ENCODE measurements at regions not wholly inside any gene's neighbourhood (a gene's known extent, or its start where the extent isn't known, plus 50 kb on each side); places are given as distances from the start of the nearest gene placed in this dataset.
"Not testable (repeated sequence)": the region's sequence is repeated elsewhere in the genome, so short reads cannot be mapped to it uniquely, and the experiment has no call there.

- Histone ChIP-seq H3K36me3 (no peaks in the 10 kb centered on the region), H3K9me3 (peaks cover 7% of the 10 kb centered on the region), H3K27me3 (replicated peaks; ENCODE audit: insufficient read depth) (no peaks in the 10 kb centered on the region), H3K27ac (no peak overlapping the region), H3K4me3 (no peak overlapping the region), H3K4me1 (ENCODE audit: control insufficient read depth in 1 of 2, low read depth in 2 of 2) (no peaks in the 10 kb centered on the region)
- ATAC-seq (ENCODE audit: insufficient number of reproducible peaks, low FRiP score, low read depth) (no peak), DNase-seq (ENCODE audit: low spot score) (no peak)
- no peak for TF ChIP-seq CTCF (IDR thresholded peaks at IDR 0.05)
Measured at GRCh38 chr15:69869881-69870505, 227.7 kb downstream of the TLE3 start.

GRCh38 chr15:69871511-69872134, 226.1 kb downstream of the TLE3 start:
- ATAC-seq (ENCODE audit: insufficient number of reproducible peaks, low FRiP score, low read depth) (no peak), DNase-seq (ENCODE audit: low spot score) (no peak)
- H3K9me3 ChIP-seq, result peaks cover 7% of the 10 kb centered on the region
- H3K36me3 ChIP-seq, result no peaks in the 10 kb centered on the region
- no peak overlapping the region for H3K4me3 ChIP-seq
- no peak overlapping the region for H3K27ac ChIP-seq
- no peaks in the 10 kb centered on the region for H3K4me1 ChIP-seq (ENCODE audit: control insufficient read depth in 1 of 2, low read depth in 2 of 2)
- no peaks in the 10 kb centered on the region for H3K27me3 ChIP-seq (replicated peaks; ENCODE audit: insufficient read depth)
- no peak for TF ChIP-seq CTCF (IDR thresholded peaks at IDR 0.05)

- Histone ChIP-seq H3K36me3 (no peaks in the 10 kb centered on the region), H3K27me3 (replicated peaks; ENCODE audit: insufficient read depth) (no peaks in the 10 kb centered on the region), H3K27ac (no peak overlapping the region), H3K9me3 (peaks cover 7% of the 10 kb centered on the region), H3K4me3 (no peak overlapping the region), H3K4me1 (ENCODE audit: control insufficient read depth in 1 of 2, low read depth in 2 of 2) (no peaks in the 10 kb centered on the region)
- DNase-seq (ENCODE audit: low spot score) (no peak), ATAC-seq (ENCODE audit: insufficient number of reproducible peaks, low FRiP score, low read depth) (no peak)
- TF ChIP-seq CTCF (IDR thresholded peaks at IDR 0.05), result no peak
Measured at GRCh38 chr15:69873807-69874206, 223.9 kb downstream of the TLE3 start.

- no peaks in the 10 kb centered on the region for H3K27me3 ChIP-seq (replicated peaks; ENCODE audit: insufficient read depth)
- H3K4me1 ChIP-seq (ENCODE audit: control insufficient read depth in 1 of 2, low read depth in 2 of 2), result no peaks in the 10 kb centered on the region
- ATAC-seq (ENCODE audit: insufficient number of reproducible peaks, low FRiP score, low read depth), result no peak
- peaks cover 7% of the 10 kb centered on the region for H3K9me3 ChIP-seq
- H3K36me3 ChIP-seq, result no peaks in the 10 kb centered on the region
- no peak overlapping the region for H3K4me3 ChIP-seq
- DNase-seq (ENCODE audit: low spot score), result no peak
- no peak overlapping the region for H3K27ac ChIP-seq
- TF ChIP-seq CTCF (IDR thresholded peaks at IDR 0.05), result no peak
Measured at GRCh38 chr15:69874321-69874720, 223.4 kb downstream of the TLE3 start.

GRCh38 chr15:69876064-69876940, 221.4 kb downstream of the TLE3 start:
- H3K36me3 ChIP-seq, result no peaks in the 10 kb centered on the region
- H3K27me3 ChIP-seq (replicated peaks; ENCODE audit: insufficient read depth), result no peaks in the 10 kb centered on the region
- no peak for ATAC-seq (ENCODE audit: insufficient number of reproducible peaks, low FRiP score, low read depth)
- no peak for DNase-seq (ENCODE audit: low spot score)
- H3K4me1 ChIP-seq (ENCODE audit: control insufficient read depth in 1 of 2, low read depth in 2 of 2), result no peaks in the 10 kb centered on the region
- no peak overlapping the region for H3K4me3 ChIP-seq
- no peak for TF ChIP-seq CTCF (IDR thresholded peaks at IDR 0.05)
- no peak overlapping the region for H3K27ac ChIP-seq
- peaks cover 7% of the 10 kb centered on the region for H3K9me3 ChIP-seq

- not testable (repeated sequence) for H3K27ac ChIP-seq; DNase-seq (ENCODE audit: low spot score); H3K4me1 ChIP-seq (ENCODE audit: control insufficient read depth in 1 of 2, low read depth in 2 of 2); H3K4me3 ChIP-seq; H3K36me3 ChIP-seq; ATAC-seq (ENCODE audit: insufficient number of reproducible peaks, low FRiP score, low read depth); H3K9me3 ChIP-seq; H3K27me3 ChIP-seq (replicated peaks; ENCODE audit: insufficient read depth)
Measured at GRCh38 chr15:69879963-69880362, 217.8 kb downstream of the TLE3 start.
